Upper lobe of left lung (tissue), 6 donors: ENCODE measurements at regions not wholly inside any gene's neighbourhood (a gene's known extent, or its start where the extent isn't known, plus 50 kb on each side); places are given as distances from the start of the nearest gene placed in this dataset.

Experiments used
- ATAC-seq, 2 donors: fragments of 200-7000 bp; cut with Tn5 transposase; one replicate each; pipeline ENCODE4 v1.9.1; 2022; ENCODE audit warnings: mild to moderate bottlenecking in 2 of 2, moderate library complexity in 2 of 2; ENCODE audit not compliant: low FRiP score in 2 of 2
- DNase-seq, 2 donors: peaks; one replicate each; pipeline ENCODE4 v3.0.0-alpha.2; 2019 to 2020
- H3K27ac ChIP-seq, 4 donors: fragments of 200-600 bp; sonication (generic); one replicate each; pipeline ENCODE4 v1.5.1; 2016 to 2019
- H3K27me3 ChIP-seq, 4 donors: fragments of 200-600 bp; sonication (generic); one replicate each; pipeline ENCODE4 v1.5.1; 2017 to 2019
- H3K36me3 ChIP-seq, 4 donors: fragments of 200-600 bp; sonication (generic); one replicate each; pipeline ENCODE4 v1.5.1; 2016 to 2019
- H3K4me1 ChIP-seq, 4 donors: fragments of 200-600 bp; sonication (generic); one replicate each; pipeline ENCODE4 v1.5.1; 2018 to 2019
- H3K4me3 ChIP-seq, 4 donors: fragments of 200-600 bp; sonication (generic); one replicate each; pipeline ENCODE4 v1.5.1; 2017 to 2019; ENCODE audit warnings: mild to moderate bottlenecking in 2 of 4, moderate library complexity in 1 of 4
- H3K9me3 ChIP-seq, 4 donors: fragments of 200-600 bp; sonication (generic); one replicate each; pipeline ENCODE4 v1.5.1; 2018 to 2019
- CTCF ChIP-seq, 6 experiments: fragments of 450-650 bp in 4 of 6; fragments of 200-600 bp in 2 of 6; sonication (generic) in 2 of 6; IDR thresholded peaks; one replicate each; pipeline ENCODE4 v1.5.1; 2016 to 2019; ENCODE audit warnings: antibody characterized with exemption in 6 of 6
- EP300 ChIP-seq, 4 donors: sonication (generic); formaldehyde crosslinking; IDR thresholded peaks; one replicate each; pipeline ENCODE4 v1.5.1; 2017; ENCODE audit warnings: antibody characterized with exemption in 4 of 4, control low read depth in 2 of 4
- POLR2A ChIP-seq, 4 donors: fragments of 450-650 bp; IDR thresholded peaks; one replicate each; pipeline ENCODE4 v1.5.1; 2016 to 2017; ENCODE audit warnings: antibody characterized with exemption in 4 of 4, mild to moderate bottlenecking in 2 of 4
- POLR2AphosphoS5 ChIP-seq, 2 donors: sonication (generic); formaldehyde crosslinking; IDR thresholded peaks; one replicate each; pipeline ENCODE4 v1.5.1; 2017; ENCODE audit warnings: antibody characterized with exemption in 2 of 2
- WGBS, 2 donors: methylation state at CpG; one replicate each; pipeline ENCODE4 v1.1.5; 2017 to 2018; 5-methylcytosine and 5-hydroxymethylcytosine counted together
- donor health status: DM: no; HTN: no; CAD: no; lungs with moderate emphysema.
- donor health status: DM: no; HTN: yes; CAD: no; lungs with severe emphysema.

GRCh38 chr15:98268163-98268562 is 307.7 kb downstream of the ARRDC4 start:
- DNase-seq, result peak in 1 of 2 donors; percentile 32
- ATAC-seq, result peak in 1 of 2 donors; percentile 35
- Histone ChIP-seq H3K4me1 (no peaks in the 10 kb centered on the region), H3K27me3 (no peaks in the 10 kb centered on the region), H3K4me3 (no peak overlapping the region), H3K27ac (no peak overlapping the region), H3K9me3 (peaks cover 0 to 24% (median 6%) of the 10 kb centered on the region in 4 donors), H3K36me3 (no peaks in the 10 kb centered on the region)
- WGBS, 2 donors, result 93% methylated on average over 8 to 9 of the region's 10 CpGs
- TF ChIP-seq CTCF (IDR thresholded peaks at IDR 0.05) (no peak), POLR2A (IDR thresholded peaks at IDR 0.05) (no peak), EP300 (IDR thresholded peaks at IDR 0.05) (no peak), POLR2AphosphoS5 (IDR thresholded peaks at IDR 0.05) (no peak)

GRCh38 chr15:98272625-98273024 is 312.1 kb downstream of the ARRDC4 start:
- DNase-seq, result no peak
- Histone ChIP-seq H3K9me3 (peaks cover 0 to 13% (median 4%) of the 10 kb centered on the region in 4 donors), H3K27ac (no peak overlapping the region), H3K36me3 (no peaks in the 10 kb centered on the region), H3K27me3 (no peaks in the 10 kb centered on the region), H3K4me3 (no peak overlapping the region), H3K4me1 (no peaks in the 10 kb centered on the region)
- TF ChIP-seq EP300 (IDR thresholded peaks at IDR 0.05), result no peak
- TF ChIP-seq POLR2AphosphoS5 (IDR thresholded peaks at IDR 0.05), result no peak
- TF ChIP-seq POLR2A (IDR thresholded peaks at IDR 0.05), result no peak
- TF ChIP-seq CTCF (IDR thresholded peaks at IDR 0.05), result no peak
- ATAC-seq, result no peak
- 72 to 79% methylated on average over 4 of the region's 4 CpGs for WGBS, 2 donors

GRCh38 chr15:98276018-98276417 is 315.5 kb downstream of the ARRDC4 start:
- 76 to 81% methylated on average over 2 to 3 of the region's 3 CpGs for WGBS, 2 donors
- no peak for DNase-seq
- Histone ChIP-seq H3K9me3 (no peaks in the 10 kb centered on the region), H3K4me3 (no peak overlapping the region), H3K27ac (no peak overlapping the region), H3K36me3 (no peaks in the 10 kb centered on the region), H3K27me3 (no peaks in the 10 kb centered on the region), H3K4me1 (no peaks in the 10 kb centered on the region)
- TF ChIP-seq CTCF (IDR thresholded peaks at IDR 0.05) (no peak), EP300 (IDR thresholded peaks at IDR 0.05) (no peak), POLR2A (IDR thresholded peaks at IDR 0.05) (no peak), POLR2AphosphoS5 (IDR thresholded peaks at IDR 0.05) (no peak)
- ATAC-seq, result peak in 1 of 2 donors; percentile 14

- TF ChIP-seq POLR2A (IDR thresholded peaks at IDR 0.05) (no peak), EP300 (IDR thresholded peaks at IDR 0.05) (no peak), POLR2AphosphoS5 (IDR thresholded peaks at IDR 0.05) (no peak), CTCF (IDR thresholded peaks at IDR 0.05) (no peak)
- Histone ChIP-seq H3K4me3 (no peak overlapping the region), H3K27ac (no peak overlapping the region), H3K4me1 (no peaks in the 10 kb centered on the region), H3K27me3 (no peaks in the 10 kb centered on the region), H3K36me3 (no peaks in the 10 kb centered on the region), H3K9me3 (no peaks in the 10 kb centered on the region)
- no peak for ATAC-seq
- WGBS, 2 donors, result 62 to 81% methylated on average over 6 of the region's 6 CpGs
- DNase-seq, result no peak
Measured at GRCh38 chr15:98277602-98278001, 317.1 kb downstream of the ARRDC4 start.

GRCh38 chr15:98280284-98280975 is 319.9 kb downstream of the ARRDC4 start:
- no peak for TF ChIP-seq CTCF (IDR thresholded peaks at IDR 0.05)
- no peak for TF ChIP-seq POLR2A (IDR thresholded peaks at IDR 0.05)
- TF ChIP-seq EP300 (IDR thresholded peaks at IDR 0.05), result no peak
- TF ChIP-seq POLR2AphosphoS5 (IDR thresholded peaks at IDR 0.05), result no peak
- H3K36me3 ChIP-seq, result no peaks in the 10 kb centered on the region
- DNase-seq, result no peak
- H3K9me3 ChIP-seq, result no peaks in the 10 kb centered on the region
- no peak for ATAC-seq
- H3K4me1 ChIP-seq, result no peaks in the 10 kb centered on the region
- 71 to 72% methylated on average over 15 of the region's 15 CpGs for WGBS, 2 donors
- H3K27ac ChIP-seq, result no peak overlapping the region
- no peak overlapping the region for H3K4me3 ChIP-seq
- no peaks in the 10 kb centered on the region for H3K27me3 ChIP-seq
